ENCODE measurements at regions not wholly inside any gene's neighbourhood (a gene's known extent, or its start where the extent isn't known, plus 50 kb on each side); places are given as distances from the start of the nearest gene placed in this dataset.

- Histone ChIP-seq H3K27ac (ENCODE audit: low read depth, low read length, severe bottlenecking) (no peak overlapping the region), H3K36me3 (ENCODE audit: control insufficient read depth, insufficient read depth, low read length) (no peaks in the 10 kb centered on the region), H3K4me3 (ENCODE audit: extremely low read depth, insufficient read depth, low read length, poor library complexity, severe bottlenecking) (no peak overlapping the region), H3K4me1 (ENCODE audit: control insufficient read depth, insufficient read depth, low read length, poor library complexity, severe bottlenecking) (no peaks in the 10 kb centered on the region), H3K9me3 (ENCODE audit: control insufficient read depth, low read length) (no peaks in the 10 kb centered on the region)
- no CpG with 5 or more reads among the region's 2 CpGs for WGBS, 2 experiments (ENCODE audit: insufficient coverage in 2 of 2)
Observed at GRCh38 chrX:149322316-149322715, 182.8 kb downstream of the IDS start.

GRCh38 chrX:149313871-149314371 lies 191.2 kb downstream of the IDS start:
- 76 to 91% methylated on average over 4 to 7 of the region's 11 CpGs for WGBS, 2 experiments (ENCODE audit: insufficient coverage in 2 of 2)
- no peaks in the 10 kb centered on the region for H3K4me1 ChIP-seq (ENCODE audit: control insufficient read depth, insufficient read depth, low read length, poor library complexity, severe bottlenecking)
- no peak overlapping the region for H3K4me3 ChIP-seq (ENCODE audit: extremely low read depth, insufficient read depth, low read length, poor library complexity, severe bottlenecking)
- no peak overlapping the region for H3K27ac ChIP-seq (ENCODE audit: low read depth, low read length, severe bottlenecking)
- no peaks in the 10 kb centered on the region for H3K36me3 ChIP-seq (ENCODE audit: control insufficient read depth, insufficient read depth, low read length)
- no peaks in the 10 kb centered on the region for H3K9me3 ChIP-seq (ENCODE audit: control insufficient read depth, low read length)

- H3K4me1 ChIP-seq (ENCODE audit: control insufficient read depth, insufficient read depth, low read length, poor library complexity, severe bottlenecking) = no peaks in the 10 kb centered on the region
- no peaks in the 10 kb centered on the region for H3K36me3 ChIP-seq (ENCODE audit: control insufficient read depth, insufficient read depth, low read length)
- no peak overlapping the region for H3K4me3 ChIP-seq (ENCODE audit: extremely low read depth, insufficient read depth, low read length, poor library complexity, severe bottlenecking)
- H3K9me3 ChIP-seq (ENCODE audit: control insufficient read depth, low read length) = no peaks in the 10 kb centered on the region
- no peak overlapping the region for H3K27ac ChIP-seq (ENCODE audit: low read depth, low read length, severe bottlenecking)
Observed at GRCh38 chrX:149312988-149313387, 192.1 kb downstream of the IDS start.

- H3K27ac ChIP-seq (ENCODE audit: low read depth, low read length, severe bottlenecking) = no peak overlapping the region
- no peak overlapping the region for H3K4me3 ChIP-seq (ENCODE audit: extremely low read depth, insufficient read depth, low read length, poor library complexity, severe bottlenecking)
- no peaks in the 10 kb centered on the region for H3K36me3 ChIP-seq (ENCODE audit: control insufficient read depth, insufficient read depth, low read length)
- H3K4me1 ChIP-seq (ENCODE audit: control insufficient read depth, insufficient read depth, low read length, poor library complexity, severe bottlenecking) = no peaks in the 10 kb centered on the region
- H3K9me3 ChIP-seq (ENCODE audit: control insufficient read depth, low read length) = no peaks in the 10 kb centered on the region
- no CpG with 5 or more reads among the region's 3 CpGs for WGBS, 2 experiments (ENCODE audit: insufficient coverage in 2 of 2)
Observed at GRCh38 chrX:149312097-149312496, 193.0 kb downstream of the IDS start.

GRCh38 chrX:149302705-149303104 lies 202.4 kb downstream of the IDS start:
- Histone ChIP-seq H3K9me3 (ENCODE audit: control insufficient read depth, low read length) (no peaks in the 10 kb centered on the region), H3K27ac (ENCODE audit: low read depth, low read length, severe bottlenecking) (no peak overlapping the region), H3K4me3 (ENCODE audit: extremely low read depth, insufficient read depth, low read length, poor library complexity, severe bottlenecking) (no peak overlapping the region), H3K4me1 (ENCODE audit: control insufficient read depth, insufficient read depth, low read length, poor library complexity, severe bottlenecking) (no peaks in the 10 kb centered on the region), H3K36me3 (ENCODE audit: control insufficient read depth, insufficient read depth, low read length) (no peaks in the 10 kb centered on the region)
- 100% methylated on average over 1 of the region's 2 CpGs for WGBS, 2 experiments (ENCODE audit: insufficient coverage in 2 of 2)

- Histone ChIP-seq H3K27ac (ENCODE audit: low read depth, low read length, severe bottlenecking) (no peak overlapping the region), H3K4me3 (ENCODE audit: extremely low read depth, insufficient read depth, low read length, poor library complexity, severe bottlenecking) (no peak overlapping the region), H3K36me3 (ENCODE audit: control insufficient read depth, insufficient read depth, low read length) (no peaks in the 10 kb centered on the region), H3K4me1 (ENCODE audit: control insufficient read depth, insufficient read depth, low read length, poor library complexity, severe bottlenecking) (no peaks in the 10 kb centered on the region), H3K9me3 (ENCODE audit: control insufficient read depth, low read length) (no peaks in the 10 kb centered on the region)
- no CpG with 5 or more reads among the region's 1 CpG for WGBS, 2 experiments (ENCODE audit: insufficient coverage in 2 of 2)
Observed at GRCh38 chrX:149298111-149298510, 207.0 kb downstream of the IDS start.

GRCh38 chrX:149296092-149296491 lies 209.0 kb downstream of the IDS start:
- no peaks in the 10 kb centered on the region for H3K9me3 ChIP-seq (ENCODE audit: control insufficient read depth, low read length)
- no peak overlapping the region for H3K4me3 ChIP-seq (ENCODE audit: extremely low read depth, insufficient read depth, low read length, poor library complexity, severe bottlenecking)
- H3K4me1 ChIP-seq (ENCODE audit: control insufficient read depth, insufficient read depth, low read length, poor library complexity, severe bottlenecking) = no peaks in the 10 kb centered on the region
- 100% methylated on average over 1 of the region's 5 CpGs for WGBS, 2 experiments (ENCODE audit: insufficient coverage in 2 of 2)
- H3K27ac ChIP-seq (ENCODE audit: low read depth, low read length, severe bottlenecking) = no peak overlapping the region
- no peaks in the 10 kb centered on the region for H3K36me3 ChIP-seq (ENCODE audit: control insufficient read depth, insufficient read depth, low read length)

- H3K4me3 ChIP-seq (ENCODE audit: extremely low read depth, insufficient read depth, low read length, poor library complexity, severe bottlenecking) = no peak overlapping the region
- WGBS, 2 experiments (ENCODE audit: insufficient coverage in 2 of 2) = 43 to 100% methylated on average over 1 to 2 of the region's 4 CpGs
- no peak overlapping the region for H3K27ac ChIP-seq (ENCODE audit: low read depth, low read length, severe bottlenecking)
- H3K9me3 ChIP-seq (ENCODE audit: control insufficient read depth, low read length) = no peaks in the 10 kb centered on the region
- H3K36me3 ChIP-seq (ENCODE audit: control insufficient read depth, insufficient read depth, low read length) = no peaks in the 10 kb centered on the region
- no peaks in the 10 kb centered on the region for H3K4me1 ChIP-seq (ENCODE audit: control insufficient read depth, insufficient read depth, low read length, poor library complexity, severe bottlenecking)
Observed at GRCh38 chrX:149286940-149287349, 218.2 kb downstream of the IDS start.

- Histone ChIP-seq H3K27ac (ENCODE audit: low read depth, low read length, severe bottlenecking) (no peak overlapping the region), H3K4me3 (ENCODE audit: extremely low read depth, insufficient read depth, low read length, poor library complexity, severe bottlenecking) (no peak overlapping the region), H3K9me3 (ENCODE audit: control insufficient read depth, low read length) (no peaks in the 10 kb centered on the region), H3K4me1 (ENCODE audit: control insufficient read depth, insufficient read depth, low read length, poor library complexity, severe bottlenecking) (no peaks in the 10 kb centered on the region), H3K36me3 (ENCODE audit: control insufficient read depth, insufficient read depth, low read length) (no peaks in the 10 kb centered on the region)
- WGBS, 2 experiments (ENCODE audit: insufficient coverage in 2 of 2) = 80% methylated on average over 1 of the region's 3 CpGs; no CpG with 5 or more reads in 1 of the 2 experiments
Observed at GRCh38 chrX:149284616-149285015, 220.5 kb downstream of the IDS start.

GRCh38 chrX:149283853-149284252 lies 221.3 kb downstream of the IDS start:
- Histone ChIP-seq H3K4me1 (ENCODE audit: control insufficient read depth, insufficient read depth, low read length, poor library complexity, severe bottlenecking) (no peaks in the 10 kb centered on the region), H3K27ac (ENCODE audit: low read depth, low read length, severe bottlenecking) (no peak overlapping the region), H3K4me3 (ENCODE audit: extremely low read depth, insufficient read depth, low read length, poor library complexity, severe bottlenecking) (no peak overlapping the region), H3K9me3 (ENCODE audit: control insufficient read depth, low read length) (no peaks in the 10 kb centered on the region), H3K36me3 (ENCODE audit: control insufficient read depth, insufficient read depth, low read length) (no peaks in the 10 kb centered on the region)

- WGBS, 2 experiments (ENCODE audit: insufficient coverage in 2 of 2) = no CpG with 5 or more reads among the region's 1 CpG
Observed at GRCh38 chrX:149282909-149283308, 222.2 kb downstream of the IDS start.

GRCh38 chrX:149280011-149280410 lies 225.1 kb downstream of the IDS start:
- no peaks in the 10 kb centered on the region for H3K9me3 ChIP-seq (ENCODE audit: control insufficient read depth, low read length)
- H3K4me3 ChIP-seq (ENCODE audit: extremely low read depth, insufficient read depth, low read length, poor library complexity, severe bottlenecking) = no peak overlapping the region
- H3K36me3 ChIP-seq (ENCODE audit: control insufficient read depth, insufficient read depth, low read length) = no peaks in the 10 kb centered on the region
- no peak overlapping the region for H3K27ac ChIP-seq (ENCODE audit: low read depth, low read length, severe bottlenecking)
- no peaks in the 10 kb centered on the region for H3K4me1 ChIP-seq (ENCODE audit: control insufficient read depth, insufficient read depth, low read length, poor library complexity, severe bottlenecking)

More at GRCh38 chrX:149282909-149283308, 222.2 kb downstream of the IDS start:
- Histone ChIP-seq H3K36me3 (ENCODE audit: control insufficient read depth, insufficient read depth, low read length) (no peaks in the 10 kb centered on the region), H3K27ac (ENCODE audit: low read depth, low read length, severe bottlenecking) (no peak overlapping the region), H3K4me1 (ENCODE audit: control insufficient read depth, insufficient read depth, low read length, poor library complexity, severe bottlenecking) (no peaks in the 10 kb centered on the region), H3K9me3 (ENCODE audit: control insufficient read depth, low read length) (no peaks in the 10 kb centered on the region), H3K4me3 (ENCODE audit: extremely low read depth, insufficient read depth, low read length, poor library complexity, severe bottlenecking) (no peak overlapping the region)
